CD14-positive monocyte (primary cell): ENCODE measurements at regions not wholly inside any gene's neighbourhood (a gene's known extent, or its start where the extent isn't known, plus 50 kb on each side); places are given as distances from the start of the nearest gene placed in this dataset.

Source experiments
- DNase-seq, 3 donors: peaks; one replicate each; pipeline ENCODE4 v3.0.0-alpha.2; 2011 to 2022
- H2AFZ ChIP-seq: 2 replicates; pipeline ENCODE4 v1.6.0; 2012; ENCODE audit warnings: mild to moderate bottlenecking, low read depth, low read length, inconsistent platforms; ENCODE audit not compliant: insufficient read depth, poor library complexity, severe bottlenecking
- H3K27ac ChIP-seq, 2 donors: 1 replicate in 1 of 2; 2 replicates in 1 of 2; pipeline ENCODE4 v1.5.1; 2012 to 2013; ENCODE audit warnings: low read length in 2 of 2, control low read depth in 1 of 2, inconsistent platforms in 1 of 2, low read depth in 1 of 2, mild to moderate bottlenecking in 1 of 2
- H3K27me3 ChIP-seq, 2 donors: one replicate each; pipeline versions ENCODE4 v1.6.0 to v1.6.1; 2011 to 2013; ENCODE audit warnings: low read length in 2 of 2; ENCODE audit not compliant: control insufficient read depth in 2 of 2, insufficient read depth in 2 of 2
- H3K36me3 ChIP-seq, 2 donors: replicated peaks in 1 of 2; 1 replicate in 1 of 2; 2 replicates in 1 of 2; pipeline versions ENCODE4 v1.5.1 to v1.6.1; 2012 to 2013; ENCODE audit warnings: low read length in 2 of 2, control low read depth in 1 of 2, inconsistent platforms in 1 of 2, mild to moderate bottlenecking in 1 of 2; ENCODE audit not compliant: insufficient read depth in 2 of 2, control insufficient read depth in 1 of 2
- H3K4me1 ChIP-seq, 2 donors: 1 replicate in 1 of 2; 2 replicates in 1 of 2; pipeline versions ENCODE4 v1.5.1 to v1.6.1; 2012 to 2013; ENCODE audit warnings: low read length in 2 of 2, control low read depth in 1 of 2, inconsistent platforms in 1 of 2, mild to moderate bottlenecking in 1 of 2, moderate library complexity in 1 of 2; ENCODE audit not compliant: insufficient read depth in 2 of 2, control insufficient read depth in 1 of 2
- H3K4me2 ChIP-seq: replicated peaks from 2 replicates; pipeline ENCODE3; 2012; ENCODE audit warnings: low read length, moderate library complexity, mild to moderate bottlenecking; ENCODE audit not compliant: poor library complexity, severe bottlenecking; ENCODE audit errors: extremely low read depth
- H3K4me3 ChIP-seq, 3 experiments: fragments of 200-600 bp in 1 of 3; sonication (generic) in 1 of 3; replicated peaks in 1 of 3; 1 replicate in 2 of 3; 2 replicates in 1 of 3; pipeline ENCODE4 v1.5.1; 2011 to 2013; ENCODE audit warnings: low read length in 3 of 3, mild to moderate bottlenecking in 3 of 3, control low read depth in 2 of 3, low read depth in 2 of 3, inconsistent platforms in 1 of 3, moderate library complexity in 1 of 3
- H3K79me2 ChIP-seq: 2 replicates; pipeline ENCODE4 v1.6.0; 2012; ENCODE audit warnings: mild to moderate bottlenecking, control low read depth, inconsistent platforms, low read length, moderate library complexity; ENCODE audit not compliant: insufficient read depth
- H3K9ac ChIP-seq: 2 replicates; pipeline ENCODE4 v1.6.0; 2017; ENCODE audit warnings: low read length, mild to moderate bottlenecking; ENCODE audit not compliant: insufficient read depth, poor library complexity, severe bottlenecking
- H3K9me3 ChIP-seq, 2 donors: replicated peaks in 1 of 2; 1 replicate in 1 of 2; 2 replicates in 1 of 2; pipeline versions ENCODE4 v1.5.1 to v1.6.1; 2012 to 2013; ENCODE audit warnings: low read length in 2 of 2, control low read depth in 1 of 2; ENCODE audit not compliant: control insufficient read depth in 1 of 2, insufficient read depth in 1 of 2
- H4K20me1 ChIP-seq: 2 replicates; pipeline ENCODE4 v1.6.0; 2012; ENCODE audit warnings: mild to moderate bottlenecking, low read length, control low read depth, moderate library complexity; ENCODE audit not compliant: insufficient read depth
- H3K27ac Mint-ChIP-seq, 7 donors: one replicate each; pipeline ENCODE4 v1.8.0; 2020; ENCODE audit warnings: mild to moderate bottlenecking in 7 of 7, mixed read lengths in 7 of 7, moderate library complexity in 6 of 7, inconsistent platforms in 2 of 7
- H3K27me3 Mint-ChIP-seq, 3 donors: one replicate each; pipeline ENCODE4 v1.8.0; 2021 to 2022; ENCODE audit warnings: low read depth in 3 of 3, mild to moderate bottlenecking in 3 of 3, mixed read lengths in 3 of 3, moderate library complexity in 3 of 3, inconsistent platforms in 1 of 3
- H3K36me3 Mint-ChIP-seq, 2 donors: one replicate each; pipeline ENCODE4 v1.8.0; 2020; ENCODE audit warnings: mixed read lengths in 2 of 2, inconsistent platforms in 1 of 2, mild to moderate bottlenecking in 1 of 2
- H3K4me1 Mint-ChIP-seq: one replicate; pipeline ENCODE4 v1.8.0; 2020; ENCODE audit warnings: mild to moderate bottlenecking, mixed read lengths
- H3K4me3 Mint-ChIP-seq, 2 donors: one replicate each; pipeline ENCODE4 v1.8.0; 2020; ENCODE audit warnings: mild to moderate bottlenecking in 2 of 2, mixed read lengths in 2 of 2, moderate library complexity in 1 of 2
- H3K9me3 Mint-ChIP-seq, 7 donors: one replicate each; pipeline ENCODE4 v1.8.0; 2020 to 2022; ENCODE audit warnings: mixed read lengths in 7 of 7, mild to moderate bottlenecking in 6 of 7, moderate library complexity in 6 of 7, inconsistent platforms in 2 of 7
- CTCF ChIP-seq: fragments of 200-600 bp; IDR thresholded peaks from one replicate; pipeline ENCODE4 v1.8.0; 2022; ENCODE audit warnings: antibody characterized with exemption, mild to moderate bottlenecking
- WGBS: methylation state at CpG from one replicate; pipeline ENCODE4 v1.1.5; 2013; ENCODE audit warnings: missing lambda C conversion rate; ENCODE audit not compliant: insufficient coverage; 5-methylcytosine and 5-hydroxymethylcytosine counted together
- intact Hi-C, 2 donors: fragments of 100-400 bp; cut with micrococcal nuclease; formaldehyde crosslinking; loops; one replicate each; pipeline versions ENCODE4 v1.15.0 to v1.15.1; 2023

- WGBS, result no CpG with 5 or more reads among the region's 2 CpGs
- Histone ChIP-seq H3K9ac (no peak overlapping the region), H3K4me1 (no peaks in the 10 kb centered on the region), H3K36me3 (no peaks in the 10 kb centered on the region), H3K79me2 (no peaks in the 10 kb centered on the region), H3K27ac (no peak overlapping the region), H2AFZ (no peak overlapping the region), H3K9me3 (no peaks in the 10 kb centered on the region), H3K4me3 (no peak overlapping the region), H3K4me2 (no peak overlapping the region), H4K20me1 (no peaks in the 10 kb centered on the region), H3K27me3 (no peaks in the 10 kb centered on the region)
- Mint-ChIP-seq H3K36me3 (no peaks in the 10 kb centered on the region), H3K27ac (no peak overlapping the region), H3K9me3 (peaks cover 0 to 7% (median 0%) of the 10 kb centered on the region in 7 donors), H3K4me1 (no peaks in the 10 kb centered on the region), H3K27me3 (peaks cover 0 to 10% (median 5%) of the 10 kb centered on the region in 3 donors), H3K4me3 (no peak overlapping the region)
- intact Hi-C loops, result no loop called here
- DNase-seq, result no peak
- no peak for TF ChIP-seq CTCF
These were observed 245.2 kb upstream of the SDK2 start for GRCh38 chr17:73889439-73889838.

DNA sequence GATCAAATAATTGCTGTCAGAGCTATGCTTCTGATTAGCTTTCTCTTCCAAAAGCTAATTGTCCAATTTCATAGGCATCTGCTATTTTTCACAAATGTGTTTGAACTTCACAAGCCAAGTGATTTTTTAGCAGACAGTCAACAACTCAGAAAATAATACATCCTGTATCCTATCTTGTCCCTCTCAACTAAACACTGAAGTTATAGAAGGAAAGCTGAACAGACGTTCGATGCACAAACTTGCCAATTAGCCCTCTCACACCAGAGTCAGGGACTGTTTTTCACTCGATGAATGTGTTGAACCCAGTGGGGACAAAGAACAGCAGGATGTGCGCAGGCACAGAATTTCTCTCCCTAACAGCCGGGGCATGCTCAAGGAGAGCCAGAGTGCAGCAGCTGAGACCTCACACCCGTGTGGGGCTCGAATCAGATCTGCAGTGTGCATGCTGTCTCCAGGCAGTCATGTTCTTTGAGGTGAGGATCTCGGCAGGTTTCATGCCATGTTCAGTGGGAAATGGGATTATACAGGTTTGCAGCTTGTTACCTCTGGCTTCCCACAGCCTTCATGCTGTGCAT is 246.7 kb upstream of the SDK2 start:
- peaks cover 0 to 7% (median 0%) of the 10 kb centered on the region in 7 donors for H3K9me3 Mint-ChIP-seq
- no peaks in the 10 kb centered on the region for H3K36me3 Mint-ChIP-seq
- Histone ChIP-seq H2AFZ (no peak overlapping the region), H3K4me2 (no peak overlapping the region), H3K9ac (no peak overlapping the region), H4K20me1 (no peaks in the 10 kb centered on the region), H3K79me2 (no peaks in the 10 kb centered on the region), H3K9me3 (no peaks in the 10 kb centered on the region), H3K27me3 (no peaks in the 10 kb centered on the region), H3K4me1 (no peaks in the 10 kb centered on the region), H3K4me3 (no peak overlapping the region), H3K27ac (no peak overlapping the region), H3K36me3 (no peaks in the 10 kb centered on the region)
- no peaks in the 10 kb centered on the region for H3K4me1 Mint-ChIP-seq
- no peak for TF ChIP-seq CTCF
- intact Hi-C loops, result no loop called here
- WGBS, result 92% methylated on average over 7 of the region's 8 CpGs
- H3K27ac Mint-ChIP-seq, result no peak overlapping the region
- H3K4me3 Mint-ChIP-seq, result no peak overlapping the region
- H3K27me3 Mint-ChIP-seq, result peaks cover 0 to 19% (median 8%) of the 10 kb centered on the region in 3 donors
- no peak for DNase-seq
